C4-2B (cell line): ENCODE measurements at regions not wholly inside any gene's neighbourhood (a gene's known extent, or its start where the extent isn't known, plus 50 kb on each side); places are given as distances from the start of the nearest gene placed in this dataset.

Source experiments
- H3K27ac ChIP-seq: fragments of 450-650 bp; 2 replicates; pipeline ENCODE4 v1.5.1; 2017
- ZFX ChIP-seq: fragments of 450-650 bp; IDR thresholded peaks from 2 replicates; pipeline ENCODE4 v1.6.1; 2017
- TF ChIP-seq, protein P1 (sequence below): fragments of 450-650 bp; conservative IDR thresholded peaks from 2 replicates; pipeline ENCODE4 v1.5.1; 2017; ENCODE audit warnings: mild to moderate bottlenecking

DNA sequence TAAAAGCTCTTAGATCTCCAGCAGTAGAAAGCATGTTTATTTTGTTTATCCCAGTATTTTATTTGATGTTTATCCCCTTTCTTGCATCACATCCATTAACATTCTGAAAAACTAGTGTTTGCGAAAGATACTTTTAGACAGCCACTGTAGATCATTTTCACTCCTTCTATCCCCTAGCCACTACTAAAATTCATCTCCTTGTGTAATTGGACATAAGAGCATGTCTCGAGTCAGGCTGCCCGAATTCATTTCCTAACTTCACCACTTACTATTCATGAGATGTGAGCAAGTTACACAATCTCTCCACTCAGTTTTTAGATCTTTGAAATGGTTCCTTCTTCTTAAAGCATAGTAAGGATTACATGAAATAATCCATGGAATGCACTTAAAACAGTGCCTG, 514.0 kb downstream of the KLF5 start:
- H3K27ac ChIP-seq, result no peak overlapping the region
- no peak for TF ChIP-seq ZFX
- TF ChIP-seq, protein P1, sequence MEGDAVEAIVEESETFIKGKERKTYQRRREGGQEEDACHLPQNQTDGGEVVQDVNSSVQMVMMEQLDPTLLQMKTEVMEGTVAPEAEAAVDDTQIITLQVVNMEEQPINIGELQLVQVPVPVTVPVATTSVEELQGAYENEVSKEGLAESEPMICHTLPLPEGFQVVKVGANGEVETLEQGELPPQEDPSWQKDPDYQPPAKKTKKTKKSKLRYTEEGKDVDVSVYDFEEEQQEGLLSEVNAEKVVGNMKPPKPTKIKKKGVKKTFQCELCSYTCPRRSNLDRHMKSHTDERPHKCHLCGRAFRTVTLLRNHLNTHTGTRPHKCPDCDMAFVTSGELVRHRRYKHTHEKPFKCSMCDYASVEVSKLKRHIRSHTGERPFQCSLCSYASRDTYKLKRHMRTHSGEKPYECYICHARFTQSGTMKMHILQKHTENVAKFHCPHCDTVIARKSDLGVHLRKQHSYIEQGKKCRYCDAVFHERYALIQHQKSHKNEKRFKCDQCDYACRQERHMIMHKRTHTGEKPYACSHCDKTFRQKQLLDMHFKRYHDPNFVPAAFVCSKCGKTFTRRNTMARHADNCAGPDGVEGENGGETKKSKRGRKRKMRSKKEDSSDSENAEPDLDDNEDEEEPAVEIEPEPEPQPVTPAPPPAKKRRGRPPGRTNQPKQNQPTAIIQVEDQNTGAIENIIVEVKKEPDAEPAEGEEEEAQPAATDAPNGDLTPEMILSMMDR, result no peak

DNA sequence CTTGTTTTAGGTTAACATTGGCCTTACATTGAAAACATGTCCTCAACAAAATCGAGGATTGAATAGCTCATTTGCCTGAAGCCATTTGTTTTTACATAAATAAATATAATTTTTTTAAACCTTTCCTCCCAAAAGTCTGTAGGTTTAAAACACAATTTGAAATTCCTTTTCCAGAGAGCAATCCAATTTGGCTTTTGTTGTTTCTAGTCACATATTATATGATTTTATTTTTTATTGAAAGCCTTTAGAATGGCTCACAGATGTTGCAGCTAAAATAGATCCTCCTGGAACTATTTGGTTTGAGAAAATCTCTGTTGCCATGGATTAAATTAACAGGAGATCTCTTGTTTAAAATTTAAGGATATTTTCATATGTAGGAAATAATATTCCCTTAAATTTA, 512.6 kb downstream of the KLF5 start:
- TF ChIP-seq, protein P1, result no peak
- no peak for TF ChIP-seq ZFX
- H3K27ac ChIP-seq, result no peak overlapping the region

DNA sequence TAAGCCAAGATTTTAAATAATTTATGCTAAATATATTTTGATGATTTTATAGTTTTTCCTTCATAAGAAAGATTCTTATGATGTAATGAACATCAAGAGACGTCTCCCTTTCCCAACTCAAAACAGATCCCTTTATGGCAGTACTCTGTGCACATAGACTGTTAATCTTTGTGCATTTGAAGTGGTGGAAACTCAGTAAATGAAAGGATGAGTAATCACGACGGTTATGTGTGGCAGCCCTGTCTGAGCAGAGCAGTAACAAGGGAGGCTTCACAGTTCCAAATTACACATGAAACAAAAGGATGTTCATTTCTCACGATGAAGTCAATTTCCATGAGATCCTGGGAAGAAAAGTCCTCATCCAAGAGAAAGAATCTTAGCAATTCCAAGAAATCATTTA, 498.1 kb downstream of the KLF5 start:
- no peak overlapping the region for H3K27ac ChIP-seq
- no peak for TF ChIP-seq ZFX
- TF ChIP-seq, protein P1, result no peak

DNA sequence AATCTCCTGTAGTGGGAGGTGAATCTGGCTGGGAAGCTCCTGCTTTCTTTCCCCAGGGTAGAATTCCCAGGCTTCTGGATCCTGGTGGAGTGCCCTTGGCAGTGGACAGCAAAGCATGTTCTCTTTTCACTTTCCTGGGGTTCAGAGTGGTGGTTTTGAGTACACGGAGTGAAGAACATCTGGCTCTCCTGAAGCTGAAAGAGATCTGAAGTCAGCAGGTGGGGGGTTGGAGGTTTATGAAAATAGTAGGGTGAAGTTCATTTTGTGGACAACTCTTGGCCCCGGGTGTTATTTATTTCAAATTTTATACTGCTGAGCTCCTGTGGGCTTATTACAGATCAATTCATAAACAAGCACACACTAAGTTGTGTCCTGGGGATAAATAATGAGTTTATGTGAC, 497.3 kb downstream of the KLF5 start:
- H3K27ac ChIP-seq, result no peak overlapping the region
- TF ChIP-seq, protein P1, result no peak
- no peak for TF ChIP-seq ZFX

DNA sequence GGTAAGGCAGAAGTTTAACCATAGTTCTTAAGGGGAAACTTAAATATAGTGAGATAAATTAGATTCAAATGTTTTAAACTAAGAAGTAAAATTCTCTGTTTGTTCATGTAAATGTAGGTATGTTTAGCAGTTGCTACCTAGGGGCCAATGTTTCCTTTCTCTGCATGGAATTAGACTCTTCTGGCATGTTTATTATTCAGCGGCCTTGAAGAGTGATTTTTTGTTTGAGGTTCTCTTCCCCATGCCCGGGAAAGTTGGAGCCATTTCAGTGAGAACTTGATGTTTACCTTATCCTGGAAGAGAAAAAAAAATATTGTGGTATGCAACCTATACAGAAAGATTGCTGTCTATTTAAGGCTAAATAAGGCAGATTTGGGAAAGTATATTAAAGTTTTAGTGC, 492.9 kb downstream of the KLF5 start:
- TF ChIP-seq, protein P1, result no peak
- no peak for TF ChIP-seq ZFX

DNA sequence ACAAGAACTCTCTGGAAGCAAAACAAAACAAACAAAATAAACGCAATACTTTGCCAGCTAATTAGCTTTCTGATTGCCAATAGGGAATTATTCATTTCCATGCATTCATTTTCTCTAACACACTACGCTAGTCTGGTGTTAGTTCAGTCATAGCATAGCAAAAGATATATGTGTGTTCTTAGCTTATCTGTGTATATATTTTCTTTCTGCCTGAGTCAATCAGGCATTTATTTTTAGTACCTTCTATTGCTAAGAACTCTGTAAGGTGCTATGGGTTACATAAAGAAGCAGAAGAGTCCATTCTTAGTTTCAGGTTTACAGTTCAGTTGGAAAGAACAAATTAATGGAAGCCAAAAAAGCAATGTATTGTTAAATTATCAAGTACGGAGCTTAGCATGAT, 490.9 kb downstream of the KLF5 start:
- TF ChIP-seq, protein P1, result no peak
- no peak for TF ChIP-seq ZFX

More for the DNA sequence above, 492.9 kb downstream of the KLF5 start:
- no peak overlapping the region for H3K27ac ChIP-seq

DNA sequence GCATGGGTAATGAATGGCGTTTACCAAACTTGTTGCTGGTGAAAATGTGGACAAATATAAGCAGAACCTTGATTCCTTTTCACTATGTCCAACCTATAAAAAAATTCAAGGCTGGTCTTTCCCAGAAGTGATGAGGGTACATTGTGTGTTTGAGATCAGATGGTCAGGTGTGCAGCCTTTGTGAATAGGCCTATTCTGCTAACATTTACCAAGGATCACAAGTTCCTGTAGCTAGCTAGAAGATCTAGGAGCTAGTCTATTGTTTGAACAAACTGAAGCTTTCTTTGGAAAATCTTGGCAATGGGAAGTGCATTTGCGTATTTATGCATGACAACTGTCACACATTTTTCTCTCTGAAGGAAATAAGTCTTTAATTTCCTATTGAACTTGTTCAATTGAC, 489.6 kb downstream of the KLF5 start:
- H3K27ac ChIP-seq, result no peak overlapping the region
- TF ChIP-seq, protein P1, result no peak
- no peak for TF ChIP-seq ZFX

More for the DNA sequence above, 490.9 kb downstream of the KLF5 start:
- H3K27ac ChIP-seq, result no peak overlapping the region
